Thyroid gland (tissue), 4 donors: ENCODE measurements at regions not wholly inside any gene's neighbourhood (a gene's known extent, or its start where the extent isn't known, plus 50 kb on each side); places are given as distances from the start of the nearest gene placed in this dataset.

Source experiments
- CTCF ChIP-seq, 6 experiments: fragments of 200-600 bp in 3 of 6; fragments of 450-650 bp in 3 of 6; sonication (generic) in 3 of 6; IDR thresholded peaks; one replicate each; pipeline ENCODE4 v1.5.1; 2016 to 2019; ENCODE audit warnings: antibody characterized with exemption in 6 of 6, mild to moderate bottlenecking in 2 of 6, inconsistent platforms in 1 of 6, moderate library complexity in 1 of 6
- POLR2A ChIP-seq, 2 donors: fragments of 450-650 bp; IDR thresholded peaks; one replicate each; pipeline ENCODE4 v1.6.1; 2017; ENCODE audit warnings: antibody characterized with exemption in 2 of 2, mild to moderate bottlenecking in 2 of 2, moderate library complexity in 1 of 2

- TF ChIP-seq CTCF (IDR thresholded peaks at IDR 0.05): no peak
- TF ChIP-seq POLR2A (IDR thresholded peaks at IDR 0.05): no peak
These were observed 215.2 kb downstream of the URB2 start for GRCh38 chr1:229841230-229841629.
